ENCODE measurements at regions not wholly inside any gene's neighbourhood (a gene's known extent, or its start where the extent isn't known, plus 50 kb on each side); places are given as distances from the start of the nearest gene placed in this dataset.

- TF ChIP-seq CTCF (IDR thresholded peaks at IDR 0.05; ENCODE audit: insufficient read depth, low read depth, low read length) (no peak), EZH2 (IDR thresholded peaks at IDR 0.05; ENCODE audit: insufficient read depth, low read length) (no peak)
Observed at GRCh38 chr6:51511081-51511480, 576.3 kb downstream of the PKHD1 start.
